HG03066 (cell line): ENCODE measurements at regions not wholly inside any gene's neighbourhood (a gene's known extent, or its start where the extent isn't known, plus 50 kb on each side); places are given as distances from the start of the nearest gene placed in this dataset.
"Not testable (repeated sequence)": the region's sequence is repeated elsewhere in the genome, so short reads cannot be mapped to it uniquely, and the experiment has no call there.

ENCODE experiments used
- ATAC-seq: cut with Tn5 transposase; IDR thresholded peaks from one replicate; pipeline ENCODE4 v1.9.1; 2021; ENCODE audit warnings: low read depth; ENCODE audit not compliant: unreplicated experiment

GRCh38 chr4:71204056-71204455, 134.8 kb upstream of the SLC4A4 start:
- ATAC-seq = no peak

DNA sequence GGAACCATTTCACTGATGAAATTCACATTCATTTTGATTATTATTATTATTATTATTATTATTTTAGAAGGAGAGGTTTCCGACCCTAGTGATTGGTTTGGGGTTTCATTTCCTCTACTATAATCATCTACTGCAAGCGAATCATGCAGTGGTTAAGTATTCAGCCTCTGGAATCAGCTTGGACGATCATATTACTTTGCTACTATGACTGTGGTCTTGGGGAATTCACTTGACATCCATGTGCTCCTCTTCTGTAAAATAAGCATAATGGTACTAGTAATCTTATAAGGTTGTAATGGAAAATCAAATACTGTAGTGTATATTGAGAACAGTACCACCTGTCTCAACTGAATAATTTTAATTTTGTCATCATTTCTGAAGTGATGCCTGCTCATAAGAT, 132.1 kb upstream of the SLC4A4 start:
- ATAC-seq = no peak

DNA sequence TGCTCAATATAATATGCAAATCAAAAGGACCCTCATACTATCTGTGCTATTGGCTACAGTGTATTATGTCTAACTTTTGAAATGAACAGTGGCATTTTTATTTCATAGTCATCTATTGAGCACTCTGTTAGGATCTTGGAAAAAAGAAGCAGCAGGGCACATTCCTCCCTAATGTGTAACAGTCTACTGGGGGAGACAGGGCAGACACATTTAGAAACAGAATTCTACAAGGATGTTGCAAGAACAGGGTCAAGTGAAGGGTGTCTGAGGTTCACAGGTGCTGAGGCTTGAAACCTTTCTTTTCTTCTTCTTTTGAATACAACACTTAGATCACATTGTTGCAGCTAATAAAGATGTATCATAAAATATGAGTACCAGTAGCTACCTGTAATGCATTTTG, 129.7 kb upstream of the SLC4A4 start:
- ATAC-seq = no peak

DNA sequence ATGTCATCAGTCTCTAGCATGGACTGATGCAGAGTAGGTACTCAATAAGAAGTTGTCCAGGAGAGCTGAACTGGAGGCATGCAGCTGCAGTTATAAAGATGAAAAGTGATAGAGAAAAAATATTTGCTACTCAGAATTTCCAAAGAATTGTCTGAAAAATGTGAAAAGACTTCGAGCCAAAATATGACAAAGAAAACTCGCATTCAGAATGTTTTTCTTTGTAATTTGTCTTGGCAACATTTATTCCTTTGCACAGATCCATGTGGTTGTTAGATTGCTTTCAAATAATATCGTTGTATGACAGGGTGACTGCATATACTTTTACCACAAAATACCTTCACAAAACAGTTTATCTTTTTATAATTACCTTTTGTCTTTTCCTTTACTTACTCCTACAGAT, 128.0 kb upstream of the SLC4A4 start:
- no peak for ATAC-seq

DNA sequence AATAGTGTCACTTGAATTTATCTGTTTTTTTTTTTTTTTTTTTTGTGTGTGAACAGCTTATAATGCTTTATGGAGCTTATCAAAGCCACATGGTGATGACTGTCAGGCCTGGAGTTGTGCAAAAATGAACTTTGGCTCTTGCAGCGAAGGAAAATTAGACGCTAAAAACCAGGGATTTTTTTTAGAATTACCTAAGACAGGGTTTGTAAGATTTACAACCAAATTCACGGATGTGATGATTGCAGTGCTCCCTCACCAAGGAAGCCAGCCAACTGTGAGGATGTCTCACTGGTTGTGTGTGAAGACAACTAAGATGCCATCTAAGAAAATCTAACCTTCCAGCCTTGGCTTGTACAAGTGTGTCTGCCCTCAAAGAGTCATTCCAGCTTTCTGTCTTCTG, 127.1 kb upstream of the SLC4A4 start:
- no peak for ATAC-seq

- no peak for ATAC-seq
Measured at GRCh38 chr4:71212216-71212615, 126.6 kb upstream of the SLC4A4 start.

GRCh38 chr4:71214578-71214977, 124.2 kb upstream of the SLC4A4 start:
- no peak for ATAC-seq

- no peak for ATAC-seq
Measured at GRCh38 chr4:71216316-71216959, 122.4 kb upstream of the SLC4A4 start.

GRCh38 chr4:71217688-71218087, 121.1 kb upstream of the SLC4A4 start:
- ATAC-seq = no peak

- not testable (repeated sequence) for ATAC-seq
Measured at GRCh38 chr4:71220848-71221247, 118.0 kb upstream of the SLC4A4 start.

DNA sequence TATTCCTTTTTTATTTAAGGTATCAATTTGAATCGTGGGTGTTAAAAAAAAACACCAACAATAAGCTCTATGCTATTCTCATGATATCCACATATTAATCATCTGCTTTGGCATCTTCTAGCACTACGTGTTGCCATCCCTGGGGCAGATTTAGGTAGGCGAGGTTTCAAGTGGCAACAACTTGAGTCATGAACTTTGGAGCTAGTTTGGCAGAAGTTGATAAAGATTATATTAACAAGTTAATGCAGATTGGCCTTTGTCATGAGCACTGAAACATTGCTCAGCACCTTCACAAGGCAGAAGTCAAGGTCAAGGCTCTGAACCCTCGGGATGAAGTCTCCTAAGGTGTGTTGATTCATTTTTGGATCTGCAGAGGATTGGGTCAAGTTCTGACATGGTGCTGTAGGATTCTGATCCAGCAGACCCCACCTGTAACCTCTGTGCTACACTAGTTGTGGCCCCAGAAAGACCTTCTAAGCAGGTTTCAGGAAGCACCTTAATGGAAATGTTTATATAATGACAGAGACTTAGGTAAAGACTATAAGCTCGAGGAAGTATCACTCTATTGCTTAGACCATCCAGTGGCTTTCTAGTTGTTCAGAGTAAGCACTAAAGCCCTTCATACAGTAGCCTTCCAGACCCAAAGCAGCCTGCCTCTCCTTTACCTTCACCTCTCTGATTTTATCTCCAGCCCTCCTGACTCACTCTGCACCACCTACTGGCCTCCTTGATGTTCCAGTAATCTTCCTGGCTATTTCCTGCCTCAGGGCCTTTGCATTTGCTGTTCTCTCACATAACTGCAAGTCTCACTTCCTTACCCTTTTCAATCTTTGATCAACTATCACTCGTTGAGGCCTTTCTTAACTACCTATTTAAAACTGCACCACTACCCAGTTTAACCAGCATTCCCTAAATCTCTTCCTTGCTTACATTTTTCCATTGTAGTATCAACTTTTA, 117.0 kb upstream of the SLC4A4 start:
- no peak for ATAC-seq

DNA sequence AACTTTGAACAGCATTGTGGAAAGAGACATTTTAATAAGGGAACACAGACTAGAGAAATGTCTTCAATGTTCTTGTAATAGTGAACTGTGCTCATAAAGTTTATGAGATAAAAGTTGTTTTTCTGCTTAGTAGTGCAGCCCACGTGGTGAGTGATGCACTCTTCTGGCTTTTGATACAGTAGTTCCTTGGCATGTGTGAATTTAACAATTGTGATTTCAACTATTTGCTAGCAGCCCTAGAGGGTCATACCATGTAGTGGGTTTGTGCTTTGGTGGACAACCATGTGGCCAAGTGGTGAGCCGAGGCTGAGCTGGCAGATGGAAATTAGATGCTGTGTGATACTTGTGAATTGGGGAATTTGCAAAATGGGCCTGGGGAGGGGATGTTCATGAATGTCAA, 116.2 kb upstream of the SLC4A4 start:
- ATAC-seq = no peak

DNA sequence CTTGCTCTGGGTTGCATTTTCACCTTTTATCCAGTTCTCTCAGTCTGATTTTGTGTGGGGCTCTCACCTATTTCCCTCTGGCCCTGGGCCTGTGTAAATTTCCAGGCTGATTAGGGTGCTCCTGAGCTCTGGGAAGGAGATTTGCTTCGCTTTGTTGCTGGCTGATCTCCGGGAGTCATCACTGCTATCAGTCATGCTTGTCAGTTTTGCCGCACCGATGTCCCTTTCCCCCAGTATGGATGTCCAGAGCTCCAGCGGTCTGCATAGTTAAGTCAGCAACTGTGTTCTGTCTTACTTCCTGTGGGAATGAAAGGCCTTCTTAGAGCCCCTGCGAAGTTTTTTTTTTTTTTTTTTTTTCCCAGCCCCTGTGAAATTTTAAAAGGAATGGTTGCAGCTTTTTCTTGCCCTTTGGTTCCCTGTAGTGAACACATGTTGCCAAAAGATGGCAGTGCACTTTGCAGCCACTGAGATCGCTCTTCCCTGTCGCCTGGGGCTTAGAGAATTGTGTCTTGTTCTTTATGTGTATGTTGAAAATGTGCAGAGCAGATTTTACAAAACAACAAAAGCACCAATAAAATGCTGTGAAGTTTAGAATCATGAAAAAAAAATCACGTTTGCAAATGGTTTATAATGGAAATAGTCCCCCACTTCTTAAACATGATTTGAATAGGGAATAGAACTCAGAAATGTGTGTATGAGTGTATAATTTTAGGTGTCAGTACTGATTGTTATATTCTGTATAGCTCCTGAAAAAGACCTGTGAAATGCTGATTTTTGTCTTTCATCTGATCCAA, 109.1 kb upstream of the SLC4A4 start:
- ATAC-seq = no peak

DNA sequence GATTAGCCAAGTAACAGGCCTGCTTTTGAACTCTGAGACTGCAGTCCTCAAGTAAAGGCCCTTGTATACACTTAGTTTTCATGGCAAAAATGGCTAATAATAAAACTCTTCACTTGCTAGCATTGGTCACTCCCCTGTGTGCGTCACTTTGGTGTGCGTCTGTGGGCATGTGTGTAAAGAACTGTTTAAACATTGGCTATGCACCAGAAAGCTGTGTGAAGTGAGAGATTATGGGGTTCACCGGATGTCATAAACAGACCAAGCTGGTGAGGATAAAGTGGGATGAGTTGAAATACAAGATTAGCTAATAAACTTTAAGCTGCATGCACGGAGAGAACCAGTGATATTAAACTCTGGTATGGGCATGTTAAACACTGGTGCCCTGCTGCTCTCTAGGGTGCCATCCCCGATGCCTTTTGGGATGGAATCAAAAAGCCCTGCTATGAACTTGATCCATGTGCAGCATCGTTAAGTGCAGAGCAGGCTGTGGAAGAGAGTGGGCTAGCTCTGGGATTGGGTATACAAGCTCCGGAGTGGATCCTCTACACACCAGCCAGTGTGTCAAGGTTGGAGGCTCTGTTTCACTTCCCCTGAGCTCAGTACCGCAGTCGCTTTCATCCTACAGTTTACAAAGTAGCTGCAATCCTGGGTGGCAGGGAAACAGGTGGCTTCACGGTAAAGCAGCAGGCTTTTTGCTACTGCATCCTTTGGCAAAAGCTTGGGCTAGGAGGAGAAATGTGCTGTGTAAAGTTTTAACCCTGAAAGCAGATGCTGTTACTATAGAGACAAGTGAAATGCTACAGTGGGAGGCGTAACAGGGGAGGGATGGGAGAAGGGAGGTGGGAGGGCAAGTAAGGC, 108.3 kb upstream of the SLC4A4 start:
- no peak for ATAC-seq

DNA sequence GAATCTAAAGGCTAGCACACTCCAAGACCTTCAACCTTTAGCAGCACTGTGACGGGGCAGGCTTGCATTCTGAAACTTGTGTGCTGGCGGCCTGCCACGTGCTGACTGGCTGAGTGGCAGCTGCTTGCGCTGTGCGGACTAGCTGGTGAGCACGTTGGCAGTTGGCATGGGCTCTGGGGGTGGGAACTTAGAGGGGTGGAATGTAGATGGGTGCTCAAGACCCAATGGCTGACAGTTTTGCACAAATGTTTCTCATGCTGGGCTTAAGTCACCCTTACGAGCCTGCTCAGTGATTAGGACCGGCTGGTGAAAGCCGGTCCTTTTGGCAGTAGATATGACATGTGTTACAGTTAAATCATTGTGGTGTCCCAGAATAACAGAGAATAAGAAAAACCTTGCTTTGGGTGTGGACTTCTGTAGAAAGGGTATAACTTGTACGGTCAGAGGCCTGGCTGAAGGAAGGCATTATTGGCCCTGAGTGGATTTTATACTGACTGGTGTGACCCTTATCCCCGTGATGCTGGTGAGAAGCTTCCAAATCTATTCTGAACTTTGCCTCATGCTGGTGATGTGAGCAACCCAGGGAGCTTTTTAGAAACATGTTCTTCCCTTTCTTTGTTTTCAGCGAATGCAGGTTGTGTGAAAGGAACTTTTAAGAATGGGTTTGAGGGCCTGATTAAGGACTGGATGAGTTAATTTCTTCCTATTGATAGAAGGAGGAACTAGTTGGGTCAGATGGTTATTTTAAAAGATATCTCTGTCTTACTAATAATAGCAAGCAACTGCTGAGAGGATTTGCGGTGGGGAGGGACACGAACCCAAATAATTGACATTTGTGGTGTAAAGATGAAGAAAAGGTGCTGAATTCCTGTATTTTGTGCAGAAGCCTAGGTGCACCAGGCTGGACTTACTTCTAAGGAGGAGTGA, 107.4 kb upstream of the SLC4A4 start:
- no peak for ATAC-seq

GRCh38 chr4:71232056-71232430, 106.8 kb upstream of the SLC4A4 start:
- no peak for ATAC-seq

DNA sequence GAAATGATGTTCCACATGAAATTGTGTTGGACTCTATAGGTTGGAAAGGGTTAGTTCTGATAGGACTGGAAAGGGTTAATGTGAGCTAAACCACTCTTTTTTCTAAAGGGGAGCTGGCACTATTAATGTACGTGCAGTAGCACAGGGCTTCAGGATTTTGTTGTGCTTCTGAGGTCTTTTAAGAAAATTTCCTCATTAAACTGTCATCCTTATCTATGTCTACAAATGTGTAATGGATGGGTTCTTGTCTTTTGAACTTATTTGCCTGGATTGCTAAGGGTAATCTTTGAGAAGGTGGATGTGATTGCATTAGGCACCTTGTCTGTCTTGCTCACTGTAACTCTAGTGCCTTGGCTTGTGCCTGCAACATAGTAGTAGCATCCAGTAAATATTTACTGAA, 106.0 kb upstream of the SLC4A4 start:
- ATAC-seq = no peak

DNA sequence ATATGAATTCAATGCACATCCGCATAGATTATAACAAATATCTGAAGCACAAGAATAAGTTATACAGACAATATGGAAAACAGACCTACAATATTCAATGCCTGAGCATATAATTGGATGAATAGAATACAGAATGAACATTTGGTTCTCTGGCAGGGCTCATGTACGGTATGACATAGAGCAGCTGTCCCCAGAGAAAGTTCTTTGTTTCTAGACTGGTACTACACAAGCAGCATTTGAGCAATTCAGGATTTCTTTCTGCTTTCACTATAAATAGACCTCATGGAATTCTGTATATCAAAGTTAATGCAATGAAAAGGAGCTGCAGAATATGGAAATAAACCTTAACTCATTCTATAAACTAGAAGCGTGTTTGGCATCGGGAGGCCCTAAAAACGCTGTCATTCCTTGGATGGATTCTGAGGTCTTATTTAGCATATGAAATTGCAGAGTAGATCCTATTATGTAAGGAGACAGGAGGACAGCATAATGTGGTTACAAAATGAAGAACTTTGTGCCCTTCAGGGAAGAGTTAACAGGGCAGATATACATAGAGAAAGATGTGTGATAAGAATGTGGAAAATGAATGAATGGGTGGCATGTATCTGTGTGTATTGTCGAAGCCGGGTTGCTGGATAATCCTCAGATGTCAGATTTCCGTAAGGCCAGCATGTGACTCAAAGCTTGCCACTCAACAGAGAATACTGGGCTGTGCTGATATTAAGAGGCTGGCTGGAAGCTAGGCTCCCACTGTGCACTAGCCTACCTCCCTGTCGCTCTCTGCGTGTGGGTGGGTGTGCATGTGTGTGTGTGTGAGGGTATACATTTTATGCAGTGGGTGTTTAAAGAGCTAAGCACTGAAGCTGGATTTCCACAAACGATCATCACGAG, 103.3 kb upstream of the SLC4A4 start:
- ATAC-seq = no peak
